ENCODE measurements at regions not wholly inside any gene's neighbourhood (a gene's known extent, or its start where the extent isn't known, plus 50 kb on each side); places are given as distances from the start of the nearest gene placed in this dataset.

DNA sequence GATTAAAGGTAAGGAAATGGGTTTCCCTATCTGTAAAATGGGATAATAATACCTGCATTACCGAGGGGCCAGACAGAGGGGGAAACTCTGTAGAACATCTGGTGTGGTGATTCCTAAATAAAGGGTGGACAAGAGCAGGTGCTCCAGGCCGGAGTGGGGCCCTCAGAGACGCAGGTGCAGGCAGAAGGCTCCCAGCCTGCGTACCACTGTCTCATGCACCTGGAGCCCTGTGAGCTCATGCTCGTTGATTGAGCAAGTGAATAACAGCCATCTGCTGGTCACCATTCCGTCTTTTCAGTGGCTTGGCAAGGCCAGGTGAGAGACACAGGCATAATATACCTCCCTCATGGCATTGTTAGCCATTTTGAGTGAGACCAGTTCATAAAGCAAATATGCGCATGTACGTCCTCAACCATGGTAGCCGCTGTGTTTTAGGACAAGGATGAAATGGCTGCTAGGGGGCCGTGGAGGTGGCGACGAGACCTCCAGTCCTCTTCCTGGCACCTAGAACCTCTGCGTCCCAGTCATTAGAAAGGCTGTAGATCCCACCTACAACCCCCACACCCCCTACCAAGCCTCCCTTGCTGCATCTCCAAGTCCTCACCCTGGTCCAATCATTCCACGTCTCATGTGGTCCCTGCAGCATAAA, 198.0 kb upstream of the MVB12B start:
- no peak overlapping the region for H3K4me3 ChIP-seq (replicated peaks in 1 of 3; ENCODE audit: insufficient read depth in 1 of 3, low read depth in 1 of 3, low read length in 3 of 3)
- no peaks in the 10 kb centered on the region for H3K9me3 ChIP-seq (replicated peaks; ENCODE audit: control insufficient read depth, insufficient read depth, low read length)
- H3K9ac ChIP-seq (replicated peaks; ENCODE audit: extremely low read depth, insufficient read depth, low read length) = no peak overlapping the region
- H3K27ac ChIP-seq (ENCODE audit: insufficient read depth, low read depth, low read length) = no peak overlapping the region
- FAIRE-seq (no peak), DNase-seq (ENCODE audit: low read depth, low spot score) (no peak)
- H3K36me3 ChIP-seq (ENCODE audit: control insufficient read depth in 2 of 2, extremely low read depth in 1 of 2, insufficient read depth in 2 of 2, low read length in 2 of 2) = no peaks in the 10 kb centered on the region
- ChIA-PET CTCF (no interaction called here), POLR2A (no interaction called here)
- no peaks in the 10 kb centered on the region for H3K4me1 ChIP-seq (ENCODE audit: control insufficient read depth, extremely low read depth, insufficient read depth, low read length)
- no TSS peak for BruUV-seq (replicated peaks)
- H2AFZ ChIP-seq (ENCODE audit: low read depth, low read length) = no peak overlapping the region
- H4K20me1 ChIP-seq (replicated peaks; ENCODE audit: control insufficient read depth, extremely low read depth, insufficient read depth, low read length) = no peaks in the 10 kb centered on the region
- H3K27me3 ChIP-seq (ENCODE audit: control insufficient read depth in 2 of 2, insufficient read depth in 2 of 2, low read length in 2 of 2) = peaks cover 2 to 4% of the 10 kb centered on the region in 2 experiments
- H3K9me1 ChIP-seq (replicated peaks; ENCODE audit: control insufficient read depth, extremely low read depth, insufficient read depth, low read length) = no peaks in the 10 kb centered on the region
- TF ChIP-seq, protein P1, sequence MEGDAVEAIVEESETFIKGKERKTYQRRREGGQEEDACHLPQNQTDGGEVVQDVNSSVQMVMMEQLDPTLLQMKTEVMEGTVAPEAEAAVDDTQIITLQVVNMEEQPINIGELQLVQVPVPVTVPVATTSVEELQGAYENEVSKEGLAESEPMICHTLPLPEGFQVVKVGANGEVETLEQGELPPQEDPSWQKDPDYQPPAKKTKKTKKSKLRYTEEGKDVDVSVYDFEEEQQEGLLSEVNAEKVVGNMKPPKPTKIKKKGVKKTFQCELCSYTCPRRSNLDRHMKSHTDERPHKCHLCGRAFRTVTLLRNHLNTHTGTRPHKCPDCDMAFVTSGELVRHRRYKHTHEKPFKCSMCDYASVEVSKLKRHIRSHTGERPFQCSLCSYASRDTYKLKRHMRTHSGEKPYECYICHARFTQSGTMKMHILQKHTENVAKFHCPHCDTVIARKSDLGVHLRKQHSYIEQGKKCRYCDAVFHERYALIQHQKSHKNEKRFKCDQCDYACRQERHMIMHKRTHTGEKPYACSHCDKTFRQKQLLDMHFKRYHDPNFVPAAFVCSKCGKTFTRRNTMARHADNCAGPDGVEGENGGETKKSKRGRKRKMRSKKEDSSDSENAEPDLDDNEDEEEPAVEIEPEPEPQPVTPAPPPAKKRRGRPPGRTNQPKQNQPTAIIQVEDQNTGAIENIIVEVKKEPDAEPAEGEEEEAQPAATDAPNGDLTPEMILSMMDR (IDR thresholded peaks at IDR 0.05; ENCODE audit: extremely low read depth in 1 of 2, insufficient read depth in 1 of 2, low read depth in 1 of 2, low read length in 2 of 2) = no peak
- TF ChIP-seq JUN (IDR thresholded peaks at IDR 0.05; ENCODE audit: borderline replicate concordance, insufficient read depth, insufficient read length, low read depth) = no peak
- no peak for TF ChIP-seq MYC (IDR thresholded peaks at IDR 0.05; ENCODE audit: low read depth, low read length)
- TF ChIP-seq GATA2 (IDR thresholded peaks at IDR 0.05; ENCODE audit: insufficient read depth, insufficient read length, low read depth, low read length) = no peak
- no peak for TF ChIP-seq EZH2 (IDR thresholded peaks at IDR 0.05; ENCODE audit: borderline replicate concordance, low read depth, low read length, severe bottlenecking)
- no peak for TF ChIP-seq FOS (IDR thresholded peaks at IDR 0.05; ENCODE audit: borderline replicate concordance, insufficient read depth, low read length)
- TF ChIP-seq, protein P2, sequence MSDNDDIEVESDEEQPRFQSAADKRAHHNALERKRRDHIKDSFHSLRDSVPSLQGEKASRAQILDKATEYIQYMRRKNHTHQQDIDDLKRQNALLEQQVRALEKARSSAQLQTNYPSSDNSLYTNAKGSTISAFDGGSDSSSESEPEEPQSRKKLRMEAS (IDR thresholded peaks at IDR 0.05; ENCODE audit: insufficient read depth, insufficient read length) = no peak
- TF ChIP-seq POLR2AphosphoS5 (IDR thresholded peaks at IDR 0.05; ENCODE audit: insufficient read depth, low read depth, low read length) = no peak
- TF ChIP-seq POLR2A (IDR thresholded peaks at IDR 0.05; ENCODE audit: low read depth, low read length) = no peak
- intact Hi-C loops (cut with micrococcal nuclease) (no loop called here), dilution Hi-C loops (cut with MboI; ENCODE audit: extremely low pct_ligation_motif_present, low sequenced_read_pairs) (no loop called here)
- no peaks in the 10 kb centered on the region for H3K79me2 ChIP-seq (ENCODE audit: control insufficient read depth, insufficient read depth, low read length)
- no peak overlapping the region for H3K4me2 ChIP-seq (ENCODE audit: insufficient read depth, low read length)

Data from endothelial cell of umbilical vein (primary cell).